HUES64 (cell line): ENCODE measurements at regions not wholly inside any gene's neighbourhood (a gene's known extent, or its start where the extent isn't known, plus 50 kb on each side); places are given as distances from the start of the nearest gene placed in this dataset.

Source experiments
- H3K27ac ChIP-seq: 2 replicates; pipeline ENCODE4 v1.7.0; 2013; ENCODE audit warnings: low read depth, low read length, inconsistent platforms
- H3K27me3 ChIP-seq: 2 replicates; pipeline ENCODE4 v1.6.1; 2013; ENCODE audit warnings: mild to moderate bottlenecking, low read length; ENCODE audit not compliant: insufficient read depth
- H3K36me3 ChIP-seq: 2 replicates; pipeline ENCODE4 v1.6.1; 2013; ENCODE audit warnings: mild to moderate bottlenecking, low read length; ENCODE audit not compliant: insufficient read depth
- H3K4me1 ChIP-seq: 2 replicates; pipeline ENCODE4 v1.6.1; 2013; ENCODE audit warnings: mild to moderate bottlenecking, low read length, moderate library complexity; ENCODE audit not compliant: insufficient read depth
- H3K4me3 ChIP-seq: 2 replicates; pipeline ENCODE4 v1.5.1; 2013; ENCODE audit warnings: mild to moderate bottlenecking, low read length, moderate library complexity
- H3K9ac ChIP-seq: 2 replicates; pipeline ENCODE4 v1.6.1; 2013; ENCODE audit warnings: mild to moderate bottlenecking, low read depth, low read length
- H3K9me3 ChIP-seq: 2 replicates; pipeline ENCODE4 v1.6.1; 2013; ENCODE audit warnings: low read depth, low read length; ENCODE audit not compliant: insufficient read depth
- WGBS: fragments of 150-250, 120-280 bp; methylation state at CpG from one replicate; pipeline ENCODE4 v1.1.7; 2013; ENCODE audit warnings: missing lambda C conversion rate; 5-methylcytosine and 5-hydroxymethylcytosine counted together

- 94% methylated on average over 6 of the region's 6 CpGs for WGBS
Observed at GRCh38 chr2:103430191-103430590, 668.4 kb downstream of the TMEM182 start.

GRCh38 chr2:103435010-103435409 is 673.2 kb downstream of the TMEM182 start:
- H3K9me3 ChIP-seq = no peaks in the 10 kb centered on the region
- H3K27ac ChIP-seq = no peak overlapping the region
- no peak overlapping the region for H3K4me3 ChIP-seq
- 96% methylated on average over 3 of the region's 3 CpGs for WGBS
- H3K27me3 ChIP-seq = no peaks in the 10 kb centered on the region
- no peaks in the 10 kb centered on the region for H3K36me3 ChIP-seq
- H3K4me1 ChIP-seq = no peaks in the 10 kb centered on the region
- no peak overlapping the region for H3K9ac ChIP-seq

More at GRCh38 chr2:103430191-103430590, 668.4 kb downstream of the TMEM182 start:
- Histone ChIP-seq H3K27ac (no peak overlapping the region), H3K27me3 (no peaks in the 10 kb centered on the region), H3K9me3 (no peaks in the 10 kb centered on the region), H3K9ac (no peak overlapping the region), H3K4me3 (no peak overlapping the region), H3K36me3 (no peaks in the 10 kb centered on the region), H3K4me1 (no peaks in the 10 kb centered on the region)

DNA sequence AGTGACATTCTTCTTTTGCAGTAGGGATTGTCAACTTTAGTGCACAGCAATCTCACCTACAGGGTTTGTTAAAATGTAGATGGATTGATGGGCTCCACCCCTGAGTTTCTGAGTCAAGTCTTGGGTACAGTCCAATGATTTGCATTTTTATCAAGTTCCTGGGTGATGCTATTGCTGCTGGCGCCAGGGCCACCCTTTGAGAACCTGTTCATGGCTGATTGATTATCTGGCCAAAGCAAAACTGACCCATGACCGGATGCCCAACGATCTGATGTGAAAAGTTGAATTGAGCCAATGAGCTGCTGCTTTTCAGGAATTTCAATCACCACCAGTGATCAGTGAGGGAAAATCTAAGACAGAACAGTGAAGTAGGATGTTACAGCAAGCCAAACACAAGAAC is 675.3 kb downstream of the TMEM182 start:
- 96% methylated on average over 3 of the region's 3 CpGs for WGBS
- Histone ChIP-seq H3K36me3 (no peaks in the 10 kb centered on the region), H3K27ac (no peak overlapping the region), H3K4me3 (no peak overlapping the region), H3K9me3 (no peaks in the 10 kb centered on the region), H3K4me1 (no peaks in the 10 kb centered on the region), H3K27me3 (no peaks in the 10 kb centered on the region), H3K9ac (no peak overlapping the region)

DNA sequence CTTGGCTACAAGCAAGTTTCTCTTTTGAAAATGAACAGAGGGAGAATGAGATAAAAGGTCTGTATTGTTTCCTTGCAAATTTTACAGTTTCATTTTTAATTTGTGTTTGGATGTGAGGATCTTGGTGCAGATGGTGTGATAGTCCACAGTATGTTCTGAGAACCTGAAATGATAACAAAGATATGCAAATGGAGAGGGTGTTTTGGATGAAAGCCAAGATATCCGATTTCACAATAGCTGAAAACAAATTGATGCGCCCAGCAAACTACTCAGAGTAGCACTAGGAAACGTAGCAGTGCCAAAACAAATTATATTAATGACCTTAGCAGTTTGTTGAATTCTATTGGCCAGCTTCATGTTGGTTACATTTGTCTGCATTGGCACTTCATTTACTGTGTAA is 683.5 kb downstream of the TMEM182 start:
- Histone ChIP-seq H3K4me1 (peaks cover 7% of the 10 kb centered on the region), H3K27ac (no peak overlapping the region), H3K9me3 (no peaks in the 10 kb centered on the region), H3K9ac (no peak overlapping the region), H3K27me3 (no peaks in the 10 kb centered on the region), H3K4me3 (no peak overlapping the region), H3K36me3 (no peaks in the 10 kb centered on the region)
- WGBS = 63% methylated on average over 3 of the region's 3 CpGs

DNA sequence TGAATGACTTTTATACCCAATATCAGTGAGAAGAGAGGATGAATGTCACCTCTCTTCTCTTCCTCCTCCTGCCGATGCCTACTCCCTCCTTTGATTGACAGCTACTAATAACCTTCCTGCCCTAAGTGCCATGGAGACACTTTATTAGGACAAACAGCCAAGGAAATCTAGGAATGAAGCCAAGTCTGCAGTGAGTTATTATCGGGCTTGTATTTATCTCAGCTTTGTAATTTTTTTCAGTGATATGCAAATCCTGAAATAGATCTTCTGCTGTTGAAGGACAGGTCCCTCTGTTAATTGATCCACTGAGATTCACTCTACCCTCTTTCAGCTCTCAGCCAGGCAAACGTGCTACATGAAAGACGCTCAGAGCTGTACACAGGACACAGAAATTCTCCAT is 686.7 kb downstream of the TMEM182 start:
- H3K4me1 ChIP-seq = peaks cover 7% of the 10 kb centered on the region
- H3K9ac ChIP-seq = no peak overlapping the region
- 89% methylated on average over 4 of the region's 4 CpGs for whole genome bisulfite sequencing

DNA sequence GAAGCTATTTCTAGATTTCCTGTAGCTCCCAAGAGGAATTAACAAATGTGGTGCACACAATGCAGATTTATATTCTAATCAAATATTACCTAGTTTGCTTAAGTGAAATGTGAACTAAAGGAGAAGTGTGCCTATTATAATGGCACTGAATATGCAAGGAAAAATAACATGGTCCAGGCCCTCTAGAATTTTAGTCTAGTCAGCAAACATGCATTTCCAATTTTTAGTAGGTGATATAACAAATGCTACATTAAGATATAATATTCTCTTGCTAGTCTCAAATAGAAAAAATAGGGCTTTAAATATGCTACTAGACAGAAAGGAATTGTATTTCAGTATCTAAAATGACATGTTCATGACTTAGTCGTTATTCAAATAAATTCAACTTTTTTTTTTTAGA is 689.5 kb downstream of the TMEM182 start:
- Histone ChIP-seq H3K9me3 (no peaks in the 10 kb centered on the region), H3K27me3 (no peaks in the 10 kb centered on the region), H3K4me3 (no peak overlapping the region), H3K36me3 (no peaks in the 10 kb centered on the region), H3K27ac (no peak overlapping the region), H3K9ac (no peak overlapping the region), H3K4me1 (no peaks in the 10 kb centered on the region)
- WGBS = 100% methylated on average over 1 of the region's 1 CpG

More for the DNA sequence above, 686.7 kb downstream of the TMEM182 start:
- no peaks in the 10 kb centered on the region for H3K36me3 ChIP-seq
- H3K9me3 ChIP-seq = no peaks in the 10 kb centered on the region
- H3K27ac ChIP-seq = no peak overlapping the region
- H3K4me3 ChIP-seq = no peak overlapping the region
- no peaks in the 10 kb centered on the region for H3K27me3 ChIP-seq

- no peaks in the 10 kb centered on the region for H3K36me3 ChIP-seq
- H3K27ac ChIP-seq = no peak overlapping the region
- no peak overlapping the region for H3K9ac ChIP-seq
- no peak overlapping the region for H3K4me3 ChIP-seq
- H3K27me3 ChIP-seq = no peaks in the 10 kb centered on the region
- 72% methylated on average over 2 of the region's 2 CpGs for WGBS
- H3K4me1 ChIP-seq = no peaks in the 10 kb centered on the region
- H3K9me3 ChIP-seq = no peaks in the 10 kb centered on the region
Observed at GRCh38 chr2:103459283-103459682, 697.5 kb downstream of the TMEM182 start.

GRCh38 chr2:103462101-103462500 is 700.3 kb downstream of the TMEM182 start:
- Histone ChIP-seq H3K36me3 (no peaks in the 10 kb centered on the region), H3K27me3 (no peaks in the 10 kb centered on the region), H3K9me3 (no peaks in the 10 kb centered on the region), H3K9ac (no peak overlapping the region), H3K4me1 (no peaks in the 10 kb centered on the region), H3K27ac (no peak overlapping the region), H3K4me3 (no peak overlapping the region)
- WGBS = 93% methylated on average over 2 of the region's 2 CpGs

DNA sequence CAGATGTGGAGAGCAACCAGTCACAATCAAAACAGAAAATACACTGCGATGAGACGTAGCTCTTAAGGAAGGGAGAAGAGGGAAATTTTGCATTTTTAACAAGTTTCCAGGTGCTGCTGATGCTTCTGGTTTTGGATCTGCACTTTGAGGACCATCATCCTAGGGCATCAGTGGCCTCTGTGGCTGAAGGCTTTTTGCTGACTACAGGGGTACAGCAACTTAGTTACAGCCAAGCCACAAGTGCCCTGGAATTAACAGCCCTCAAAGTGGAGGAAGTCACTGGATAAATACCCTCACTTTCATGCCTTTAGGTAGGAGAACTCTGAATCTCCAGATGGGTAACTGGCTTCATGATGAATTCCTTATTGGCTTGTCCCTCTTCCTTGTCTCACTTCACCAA is 700.9 kb downstream of the TMEM182 start:
- H3K27ac ChIP-seq = no peak overlapping the region
- H3K9ac ChIP-seq = no peak overlapping the region
- no peaks in the 10 kb centered on the region for H3K27me3 ChIP-seq
- H3K9me3 ChIP-seq = no peaks in the 10 kb centered on the region
- H3K4me3 ChIP-seq = no peak overlapping the region
- no peaks in the 10 kb centered on the region for H3K4me1 ChIP-seq
- 100% methylated on average over 2 of the region's 2 CpGs for WGBS
- no peaks in the 10 kb centered on the region for H3K36me3 ChIP-seq

DNA sequence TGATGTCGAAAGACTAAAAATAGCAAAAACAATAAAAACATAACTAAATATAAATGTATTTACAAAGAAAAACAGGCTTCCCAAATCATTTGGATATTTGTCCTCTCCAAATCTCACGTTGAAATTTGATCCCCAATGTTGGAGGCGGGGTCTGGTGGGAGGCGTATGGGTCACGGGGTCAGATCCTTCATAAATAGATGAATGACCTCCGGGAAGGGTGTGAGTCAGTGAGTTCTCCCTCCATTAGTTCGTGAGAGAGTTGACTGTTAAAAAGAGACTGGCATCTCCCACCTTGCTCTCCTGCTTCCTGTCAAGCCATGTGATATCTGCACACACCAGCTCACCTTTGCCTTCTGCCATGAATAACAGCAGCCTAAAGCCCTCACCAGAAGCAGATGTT is 703.0 kb downstream of the TMEM182 start:
- Histone ChIP-seq H3K4me3 (no peak overlapping the region), H3K27ac (no peak overlapping the region), H3K27me3 (no peaks in the 10 kb centered on the region), H3K36me3 (no peaks in the 10 kb centered on the region), H3K9ac (no peak overlapping the region), H3K4me1 (no peaks in the 10 kb centered on the region), H3K9me3 (no peaks in the 10 kb centered on the region)
- WGBS = 85% methylated on average over 6 of the region's 7 CpGs

GRCh38 chr2:103469800-103470199 is 708.0 kb downstream of the TMEM182 start:
- 100% methylated on average over 1 of the region's 1 CpG for WGBS
- H3K4me1 ChIP-seq = no peaks in the 10 kb centered on the region
- no peaks in the 10 kb centered on the region for H3K9me3 ChIP-seq
- H3K4me3 ChIP-seq = no peak overlapping the region
- H3K27ac ChIP-seq = no peak overlapping the region
- H3K36me3 ChIP-seq = no peaks in the 10 kb centered on the region
- no peak overlapping the region for H3K9ac ChIP-seq
- no peaks in the 10 kb centered on the region for H3K27me3 ChIP-seq

DNA sequence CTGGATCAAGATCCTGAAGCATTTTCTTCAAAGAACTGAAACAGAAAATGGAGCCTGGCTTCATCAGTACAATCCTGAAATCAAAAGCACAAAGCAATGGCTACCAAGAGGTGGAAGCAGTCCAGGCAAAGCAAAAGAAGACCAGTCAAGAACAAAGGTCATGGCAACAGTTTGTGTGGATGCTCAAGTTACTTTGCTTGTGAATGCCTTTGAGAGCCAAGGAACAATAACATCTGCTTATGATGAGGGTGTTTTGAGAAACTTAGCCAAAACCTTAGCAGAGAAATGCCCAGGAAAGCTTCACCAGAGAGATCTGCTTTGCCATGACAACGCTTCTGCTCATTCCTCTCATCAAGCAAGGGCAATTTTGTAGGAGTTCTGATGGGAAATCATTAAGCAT is 723.1 kb downstream of the TMEM182 start:
- Histone ChIP-seq H3K4me1 (no peaks in the 10 kb centered on the region), H3K9ac (no peak overlapping the region), H3K27me3 (no peaks in the 10 kb centered on the region), H3K27ac (no peak overlapping the region), H3K9me3 (no peaks in the 10 kb centered on the region), H3K36me3 (no peaks in the 10 kb centered on the region), H3K4me3 (no peak overlapping the region)
- 100% methylated on average over 1 of the region's 1 CpG for WGBS
